ENCODE measurements at regions not wholly inside any gene's neighbourhood (a gene's known extent, or its start where the extent isn't known, plus 50 kb on each side); places are given as distances from the start of the nearest gene placed in this dataset.

GRCh38 chr4:30122711-30123110, 597.5 kb upstream of the PCDH7 start:
- TF ChIP-seq POLR2AphosphoS5 (IDR thresholded peaks at IDR 0.05; ENCODE audit: low read depth, low read length) (no peak), FOXP2 (optimal IDR thresholded peaks at IDR 0.05; ENCODE audit: borderline replicate concordance, extremely low read depth, extremely low read length, insufficient read depth) (no peak), TAF1 (IDR thresholded peaks at IDR 0.05; ENCODE audit: borderline replicate concordance, insufficient read depth, low read length) (no peak), SIN3A (IDR thresholded peaks at IDR 0.05; ENCODE audit: borderline replicate concordance, insufficient read depth, low read length) (no peak)
- TF ChIP-seq, protein P1, sequence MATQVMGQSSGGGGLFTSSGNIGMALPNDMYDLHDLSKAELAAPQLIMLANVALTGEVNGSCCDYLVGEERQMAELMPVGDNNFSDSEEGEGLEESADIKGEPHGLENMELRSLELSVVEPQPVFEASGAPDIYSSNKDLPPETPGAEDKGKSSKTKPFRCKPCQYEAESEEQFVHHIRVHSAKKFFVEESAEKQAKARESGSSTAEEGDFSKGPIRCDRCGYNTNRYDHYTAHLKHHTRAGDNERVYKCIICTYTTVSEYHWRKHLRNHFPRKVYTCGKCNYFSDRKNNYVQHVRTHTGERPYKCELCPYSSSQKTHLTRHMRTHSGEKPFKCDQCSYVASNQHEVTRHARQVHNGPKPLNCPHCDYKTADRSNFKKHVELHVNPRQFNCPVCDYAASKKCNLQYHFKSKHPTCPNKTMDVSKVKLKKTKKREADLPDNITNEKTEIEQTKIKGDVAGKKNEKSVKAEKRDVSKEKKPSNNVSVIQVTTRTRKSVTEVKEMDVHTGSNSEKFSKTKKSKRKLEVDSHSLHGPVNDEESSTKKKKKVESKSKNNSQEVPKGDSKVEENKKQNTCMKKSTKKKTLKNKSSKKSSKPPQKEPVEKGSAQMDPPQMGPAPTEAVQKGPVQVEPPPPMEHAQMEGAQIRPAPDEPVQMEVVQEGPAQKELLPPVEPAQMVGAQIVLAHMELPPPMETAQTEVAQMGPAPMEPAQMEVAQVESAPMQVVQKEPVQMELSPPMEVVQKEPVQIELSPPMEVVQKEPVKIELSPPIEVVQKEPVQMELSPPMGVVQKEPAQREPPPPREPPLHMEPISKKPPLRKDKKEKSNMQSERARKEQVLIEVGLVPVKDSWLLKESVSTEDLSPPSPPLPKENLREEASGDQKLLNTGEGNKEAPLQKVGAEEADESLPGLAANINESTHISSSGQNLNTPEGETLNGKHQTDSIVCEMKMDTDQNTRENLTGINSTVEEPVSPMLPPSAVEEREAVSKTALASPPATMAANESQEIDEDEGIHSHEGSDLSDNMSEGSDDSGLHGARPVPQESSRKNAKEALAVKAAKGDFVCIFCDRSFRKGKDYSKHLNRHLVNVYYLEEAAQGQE (IDR thresholded peaks at IDR 0.05; ENCODE audit: insufficient read depth in 1 of 2, low read depth in 2 of 2, low read length in 2 of 2), result no peak

GRCh38 chr4:30125868-30126267, 594.3 kb upstream of the PCDH7 start:
- TF ChIP-seq, protein P1 (IDR thresholded peaks at IDR 0.05; ENCODE audit: insufficient read depth in 1 of 2, low read depth in 2 of 2, low read length in 2 of 2), result no peak
- no peak for TF ChIP-seq TAF1 (IDR thresholded peaks at IDR 0.05; ENCODE audit: borderline replicate concordance, insufficient read depth, low read length)
- TF ChIP-seq SIN3A (IDR thresholded peaks at IDR 0.05; ENCODE audit: borderline replicate concordance, insufficient read depth, low read length), result no peak
- TF ChIP-seq FOXP2 (optimal IDR thresholded peaks at IDR 0.05; ENCODE audit: borderline replicate concordance, extremely low read depth, extremely low read length, insufficient read depth), result no peak

DNA sequence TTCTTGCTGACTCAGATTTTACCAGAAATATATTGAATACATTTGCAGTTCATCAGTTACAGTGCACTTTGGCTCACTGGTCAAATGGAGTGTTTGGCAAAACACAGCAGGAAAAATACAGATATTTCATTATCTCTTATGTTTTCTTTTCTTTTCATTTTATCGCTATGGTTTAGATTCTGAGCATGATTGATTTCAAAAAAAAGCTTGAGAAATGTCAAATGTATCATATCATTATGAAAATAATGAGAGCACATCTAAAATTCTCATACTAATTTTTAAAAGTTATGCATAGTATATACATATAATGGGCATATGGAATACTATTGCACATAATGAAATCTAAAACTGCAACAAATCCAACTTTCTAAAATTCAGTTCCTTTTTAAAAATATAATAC, 593.8 kb upstream of the PCDH7 start:
- TF ChIP-seq FOXP2 (optimal IDR thresholded peaks at IDR 0.05; ENCODE audit: borderline replicate concordance, extremely low read depth, extremely low read length, insufficient read depth) (no peak), POLR2AphosphoS5 (IDR thresholded peaks at IDR 0.05; ENCODE audit: low read depth, low read length) (no peak), SIN3A (IDR thresholded peaks at IDR 0.05; ENCODE audit: borderline replicate concordance, insufficient read depth, low read length) (no peak), TAF1 (IDR thresholded peaks at IDR 0.05; ENCODE audit: borderline replicate concordance, insufficient read depth, low read length) (no peak)
- TF ChIP-seq, protein P1 (IDR thresholded peaks at IDR 0.05; ENCODE audit: insufficient read depth in 1 of 2, low read depth in 2 of 2, low read length in 2 of 2), result no peak

- TF ChIP-seq POLR2AphosphoS5 (IDR thresholded peaks at IDR 0.05; ENCODE audit: low read depth, low read length), result no peak
- no peak for TF ChIP-seq FOXP2 (optimal IDR thresholded peaks at IDR 0.05; ENCODE audit: borderline replicate concordance, extremely low read depth, extremely low read length, insufficient read depth)
- TF ChIP-seq SIN3A (IDR thresholded peaks at IDR 0.05; ENCODE audit: borderline replicate concordance, insufficient read depth, low read length), result no peak
- no peak for TF ChIP-seq TAF1 (IDR thresholded peaks at IDR 0.05; ENCODE audit: borderline replicate concordance, insufficient read depth, low read length)
- TF ChIP-seq, protein P1 (IDR thresholded peaks at IDR 0.05; ENCODE audit: insufficient read depth in 1 of 2, low read depth in 2 of 2, low read length in 2 of 2), result no peak
Observed at GRCh38 chr4:30153427-30153826, 566.7 kb upstream of the PCDH7 start.

- TF ChIP-seq TAF1 (IDR thresholded peaks at IDR 0.05; ENCODE audit: borderline replicate concordance, insufficient read depth, low read length) (no peak), FOXP2 (optimal IDR thresholded peaks at IDR 0.05; ENCODE audit: borderline replicate concordance, extremely low read depth, extremely low read length, insufficient read depth) (no peak), SIN3A (IDR thresholded peaks at IDR 0.05; ENCODE audit: borderline replicate concordance, insufficient read depth, low read length) (no peak), POLR2AphosphoS5 (IDR thresholded peaks at IDR 0.05; ENCODE audit: low read depth, low read length) (no peak)
- TF ChIP-seq, protein P1 (IDR thresholded peaks at IDR 0.05; ENCODE audit: insufficient read depth in 1 of 2, low read depth in 2 of 2, low read length in 2 of 2), result no peak
Observed at GRCh38 chr4:30160140-30160539, 560.0 kb upstream of the PCDH7 start.

Measured in PFSK-1 (cell line).